Erythroblast (primary cell): ENCODE measurements at regions not wholly inside any gene's neighbourhood (a gene's known extent, or its start where the extent isn't known, plus 50 kb on each side); places are given as distances from the start of the nearest gene placed in this dataset.

ENCODE experiments used
- GATA1 ChIP-seq: IDR thresholded peaks from 2 replicates; pipeline ENCODE4 v1.6.1; 2011; ENCODE audit warnings: low read depth, mild to moderate bottlenecking, control low read depth, low read length, moderate library complexity
- POLR2A ChIP-seq: IDR thresholded peaks from 2 replicates; pipeline ENCODE4 v1.6.1; 2011; ENCODE audit warnings: mild to moderate bottlenecking, low read length

- TF ChIP-seq POLR2A: no peak
- TF ChIP-seq GATA1: no peak
Measured at GRCh38 chr4:42339935-42340406, 57.3 kb upstream of the SHISA3 start.
